ENCODE measurements at regions not wholly inside any gene's neighbourhood (a gene's known extent, or its start where the extent isn't known, plus 50 kb on each side); places are given as distances from the start of the nearest gene placed in this dataset.

DNA sequence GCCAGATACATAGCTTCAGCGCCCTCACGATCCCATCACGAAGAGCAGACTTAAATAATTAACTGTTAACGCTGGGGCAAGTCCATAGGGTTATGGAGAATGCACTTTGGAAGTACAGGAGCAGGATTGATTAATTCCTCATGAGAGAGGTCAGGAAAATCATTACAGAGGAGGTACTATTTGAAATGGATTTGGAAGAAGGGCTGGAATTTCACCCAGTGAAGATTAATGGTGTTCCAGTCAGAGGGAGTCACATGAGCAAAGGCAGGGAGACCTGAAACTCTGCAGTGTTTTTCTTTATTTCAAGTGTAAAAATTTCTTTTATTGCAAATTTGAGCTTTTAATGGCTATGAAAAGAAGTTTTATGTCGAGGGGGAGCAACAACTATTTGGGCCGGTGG, 329.8 kb upstream of the GRM7 start:
- no peaks in the 10 kb centered on the region for H3K27me3 ChIP-seq (ENCODE audit: control insufficient read depth, insufficient read depth, low read length, poor library complexity, severe bottlenecking)
- Mint-ChIP-seq H3K9me3 (peaks cover 11% of the 10 kb centered on the region), H3K36me3 (ENCODE audit: low read depth) (peaks cover 8% of the 10 kb centered on the region), H3K27ac (no peak overlapping the region), H3K4me3 (no peak overlapping the region), H3K4me1 (no peaks in the 10 kb centered on the region), H3K27me3 (ENCODE audit: insufficient read depth) (no peaks in the 10 kb centered on the region)
- H3K4me1 ChIP-seq (ENCODE audit: control insufficient read depth, insufficient read depth, low read length): no peaks in the 10 kb centered on the region
- H3K9me3 ChIP-seq (ENCODE audit: control insufficient read depth, low read length): no peaks in the 10 kb centered on the region
- H3K27ac ChIP-seq (ENCODE audit: low read depth, low read length): no peak overlapping the region
- no peak for TF ChIP-seq CTCF (conservative IDR thresholded peaks at IDR 0.05)
- WGBS, 2 experiments (ENCODE audit: insufficient coverage in 1 of 2, insufficient read length in 1 of 2): 84 to 95% methylated on average over 5 to 6 of the region's 6 CpGs
- no peak overlapping the region for H3K9ac ChIP-seq (ENCODE audit: extremely low read depth, low read length, poor library complexity, severe bottlenecking)
- DNase-seq: no peak
- no peaks in the 10 kb centered on the region for H3K36me3 ChIP-seq (ENCODE audit: control insufficient read depth, insufficient read depth, low read length)
- H3K4me3 ChIP-seq (ENCODE audit: low read length): no peak overlapping the region

GRCh38 chr3:6532101-6532500, 328.8 kb upstream of the GRM7 start:
- H3K4me3 Mint-ChIP-seq: no peak overlapping the region
- Histone ChIP-seq H3K4me3 (ENCODE audit: low read length) (no peak overlapping the region), H3K27ac (ENCODE audit: low read depth, low read length) (no peak overlapping the region), H3K9me3 (ENCODE audit: control insufficient read depth, low read length) (no peaks in the 10 kb centered on the region), H3K36me3 (ENCODE audit: control insufficient read depth, insufficient read depth, low read length) (no peaks in the 10 kb centered on the region), H3K27me3 (ENCODE audit: control insufficient read depth, insufficient read depth, low read length, poor library complexity, severe bottlenecking) (no peaks in the 10 kb centered on the region), H3K9ac (ENCODE audit: extremely low read depth, low read length, poor library complexity, severe bottlenecking) (no peak overlapping the region), H3K4me1 (ENCODE audit: control insufficient read depth, insufficient read depth, low read length) (no peaks in the 10 kb centered on the region)
- no peak for DNase-seq
- H3K9me3 Mint-ChIP-seq: peaks cover 17% of the 10 kb centered on the region
- no peaks in the 10 kb centered on the region for H3K27me3 Mint-ChIP-seq (ENCODE audit: insufficient read depth)
- TF ChIP-seq CTCF (conservative IDR thresholded peaks at IDR 0.05): no peak
- no peaks in the 10 kb centered on the region for H3K4me1 Mint-ChIP-seq
- H3K36me3 Mint-ChIP-seq (ENCODE audit: low read depth): peaks cover 14% of the 10 kb centered on the region
- H3K27ac Mint-ChIP-seq: no peak overlapping the region
- 99 to 100% methylated on average over 1 to 3 of the region's 3 CpGs for WGBS, 2 experiments (ENCODE audit: insufficient coverage in 1 of 2, insufficient read length in 1 of 2)

DNA sequence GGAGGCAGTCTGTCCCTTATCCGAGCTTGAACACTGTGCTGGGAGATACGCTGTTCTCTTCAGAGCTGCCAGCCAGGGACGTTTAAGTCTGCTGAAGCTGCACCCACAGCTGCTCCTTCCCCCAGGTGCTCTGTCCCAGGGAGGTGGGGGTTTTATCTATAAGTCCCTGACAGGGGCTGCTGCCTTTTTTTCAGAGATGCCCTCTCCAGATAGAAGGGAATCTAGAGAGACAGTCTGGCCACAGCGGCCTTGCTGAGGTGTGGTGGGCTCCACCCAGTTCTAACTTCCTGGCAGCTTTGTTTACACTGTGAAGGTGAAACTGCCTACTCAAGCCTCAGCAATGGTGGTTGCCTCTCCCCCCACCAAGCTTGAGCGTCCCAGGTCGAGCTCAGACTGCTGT, 319.9 kb upstream of the GRM7 start:
- peaks cover 13% of the 10 kb centered on the region for H3K9me3 Mint-ChIP-seq
- H3K27ac Mint-ChIP-seq: no peak overlapping the region
- Histone ChIP-seq H3K9ac (ENCODE audit: extremely low read depth, low read length, poor library complexity, severe bottlenecking) (no peak overlapping the region), H3K4me1 (ENCODE audit: control insufficient read depth, insufficient read depth, low read length) (no peaks in the 10 kb centered on the region), H3K27ac (ENCODE audit: low read depth, low read length) (no peak overlapping the region), H3K36me3 (ENCODE audit: control insufficient read depth, insufficient read depth, low read length) (no peaks in the 10 kb centered on the region), H3K9me3 (ENCODE audit: control insufficient read depth, low read length) (no peaks in the 10 kb centered on the region), H3K27me3 (ENCODE audit: control insufficient read depth, insufficient read depth, low read length, poor library complexity, severe bottlenecking) (no peaks in the 10 kb centered on the region), H3K4me3 (ENCODE audit: low read length) (no peak overlapping the region)
- H3K36me3 Mint-ChIP-seq (ENCODE audit: low read depth): peaks cover 18% of the 10 kb centered on the region
- no peak for TF ChIP-seq CTCF (conservative IDR thresholded peaks at IDR 0.05)
- DNase-seq: no peak
- H3K27me3 Mint-ChIP-seq (ENCODE audit: insufficient read depth): no peaks in the 10 kb centered on the region
- no peak overlapping the region for H3K4me3 Mint-ChIP-seq
- 87 to 90% methylated on average over 4 to 6 of the region's 6 CpGs for WGBS, 2 experiments (ENCODE audit: insufficient coverage in 1 of 2, insufficient read length in 1 of 2)
- H3K4me1 Mint-ChIP-seq: peaks cover 13% of the 10 kb centered on the region

Measured in endodermal cell (in vitro differentiated cells).